Tongue (tissue), 1 donor: ENCODE measurements at regions not wholly inside any gene's neighbourhood (a gene's known extent, or its start where the extent isn't known, plus 50 kb on each side); places are given as distances from the start of the nearest gene placed in this dataset.
A peak's percentile ranks its signal among the peaks of the same experiment; 100 is the strongest.

Experiments used
- DNase-seq: peaks from one replicate; pipeline ENCODE4 v3.0.0-alpha.2; 2015

DNA sequence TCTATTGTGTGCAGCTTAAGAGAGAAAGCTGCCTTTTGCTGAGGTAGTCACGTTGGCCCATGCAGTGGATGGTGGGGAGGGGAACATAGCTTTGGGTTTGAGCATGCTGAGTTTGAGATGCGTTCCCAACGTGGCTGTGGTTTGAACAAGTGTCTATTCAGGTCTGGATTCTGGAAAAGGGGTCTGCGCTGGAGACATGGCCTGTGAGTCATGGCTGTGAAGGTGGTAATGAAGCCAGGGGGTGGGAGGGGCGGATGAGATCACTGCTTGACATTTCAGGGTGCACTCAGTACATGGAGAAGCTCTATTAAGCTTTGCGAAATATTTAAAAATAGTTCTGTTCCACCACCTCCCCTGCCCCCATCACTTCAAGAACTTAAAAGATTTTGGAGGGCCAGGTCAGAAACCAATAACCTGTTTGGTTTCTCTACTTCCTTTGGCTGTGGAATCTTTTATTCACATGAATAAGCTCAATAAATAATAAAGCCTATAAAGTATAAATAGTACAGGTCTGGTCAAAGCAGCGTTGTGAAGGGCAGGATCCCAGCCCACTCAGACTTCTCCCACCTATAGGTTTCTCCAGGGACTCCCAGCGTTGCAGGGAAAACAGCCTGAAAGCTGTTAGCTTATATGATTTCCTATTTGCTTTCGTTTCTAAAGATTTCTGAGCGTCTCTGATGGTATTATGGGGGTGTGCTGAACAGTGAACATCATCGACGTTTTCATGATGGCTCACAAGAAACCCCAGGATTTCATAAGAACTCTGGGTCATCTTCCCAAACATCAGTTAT lies 189.9 kb downstream of the NSG2 start:
- no peak for DNase-seq

DNA sequence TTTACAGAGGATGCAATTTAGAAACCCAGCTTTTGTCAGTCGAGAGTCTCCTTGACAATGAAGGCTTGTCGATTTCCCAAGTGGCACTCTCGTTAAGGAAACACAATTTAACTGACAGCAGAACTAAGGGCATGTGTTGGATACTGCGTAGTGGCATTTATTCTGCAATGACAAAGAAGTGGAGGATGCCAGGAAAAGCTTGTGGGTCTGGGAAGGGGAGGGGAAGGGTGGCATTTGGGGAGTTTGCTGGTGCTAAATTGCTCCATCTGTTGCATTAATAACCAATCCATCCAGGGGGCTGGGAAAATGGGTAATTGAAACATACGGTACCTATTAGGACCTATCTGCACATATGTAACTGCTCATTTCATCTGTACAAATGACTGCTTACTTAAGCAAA lies 190.6 kb downstream of the NSG2 start:
- DNase-seq = no peak

DNA sequence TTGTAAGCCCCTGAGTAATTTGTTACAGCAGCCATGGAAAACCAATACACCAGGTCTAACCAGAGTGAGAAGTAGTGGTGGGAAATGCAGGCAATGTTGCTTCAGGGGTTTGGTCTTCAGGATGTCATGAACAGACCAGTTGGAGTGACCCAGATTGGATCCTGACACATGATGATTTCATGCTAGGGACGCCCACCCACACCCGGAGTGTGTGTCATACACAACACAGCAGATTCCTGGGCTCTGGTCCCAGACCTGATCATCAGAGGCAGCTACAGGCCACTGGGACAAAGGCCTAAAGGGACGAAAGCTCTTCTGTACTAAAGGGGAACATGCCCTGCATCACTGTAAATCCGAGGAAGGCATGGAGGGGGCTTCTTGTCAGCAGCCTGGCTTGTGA lies 194.2 kb downstream of the NSG2 start:
- DNase-seq = no peak

DNA sequence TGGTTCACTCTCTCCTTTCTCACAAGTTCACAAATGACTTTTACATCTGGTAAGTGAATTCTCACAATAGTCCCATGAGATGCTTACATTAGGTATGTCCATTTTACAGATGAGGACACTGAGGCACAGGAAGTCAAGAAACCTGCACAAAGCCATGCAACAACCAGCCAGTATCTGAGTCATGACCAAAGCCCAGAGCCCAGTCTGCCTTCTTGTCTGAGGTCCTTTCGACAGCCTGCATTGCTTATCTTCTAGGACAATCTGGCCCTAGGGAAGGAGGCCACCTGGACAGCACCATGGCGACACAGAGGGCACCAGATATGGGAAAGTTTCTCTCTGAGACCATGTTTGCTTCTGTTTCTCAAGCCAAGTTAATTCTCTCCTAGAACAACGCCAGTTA lies 197.1 kb downstream of the NSG2 start:
- no peak for DNase-seq

GRCh38 chr5:174243904-174244303 lies 198.4 kb downstream of the NSG2 start:
- DNase-seq = no peak

DNA sequence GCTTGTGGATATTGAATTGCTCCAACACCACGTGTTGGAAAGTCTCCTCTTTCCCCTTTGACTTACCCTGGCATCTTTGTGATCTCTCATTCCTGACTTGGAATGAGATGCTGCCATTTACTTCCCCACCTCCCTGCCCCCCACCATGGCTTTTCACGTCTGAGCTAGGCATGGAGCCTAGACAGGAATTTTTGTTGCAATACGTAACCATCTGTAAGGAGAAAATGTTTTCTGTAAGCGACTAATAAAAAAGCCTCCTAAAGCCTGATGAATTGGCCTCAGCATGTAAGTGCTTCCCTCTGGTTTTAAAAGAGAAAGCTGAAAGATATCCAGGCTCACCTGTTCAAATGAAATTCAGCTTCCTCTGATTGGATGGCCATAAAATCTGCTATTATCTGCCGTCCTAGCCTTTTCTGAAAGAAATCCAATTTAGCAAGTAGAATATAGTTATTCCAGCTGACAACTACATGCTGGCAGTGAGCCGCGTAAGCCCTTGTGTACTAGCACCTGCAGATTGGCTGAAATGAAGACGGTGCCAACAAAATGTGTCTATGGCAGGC lies 200.1 kb downstream of the NSG2 start:
- peak; percentile 18 for DNase-seq

DNA sequence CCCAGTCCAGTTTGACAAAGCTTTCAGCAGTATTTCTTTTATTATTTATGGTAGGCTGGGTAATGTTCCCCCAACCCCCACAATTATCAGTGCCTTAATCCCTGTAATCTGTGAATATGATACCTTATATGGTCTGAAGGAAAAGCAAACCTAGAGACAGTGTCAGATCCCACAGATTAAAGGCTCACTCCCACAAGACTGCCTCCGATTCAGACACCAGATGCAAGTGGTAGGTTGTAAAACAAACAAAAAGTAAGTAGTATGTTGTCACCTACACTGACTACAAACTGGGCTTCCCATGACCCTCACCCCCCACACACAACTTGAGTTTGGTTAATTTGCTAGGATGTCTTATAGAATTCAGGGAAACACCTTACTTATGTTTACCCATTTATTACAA lies 201.2 kb downstream of the NSG2 start:
- DNase-seq = no peak

GRCh38 chr5:174247301-174247700 lies 201.8 kb downstream of the NSG2 start:
- DNase-seq = no peak

DNA sequence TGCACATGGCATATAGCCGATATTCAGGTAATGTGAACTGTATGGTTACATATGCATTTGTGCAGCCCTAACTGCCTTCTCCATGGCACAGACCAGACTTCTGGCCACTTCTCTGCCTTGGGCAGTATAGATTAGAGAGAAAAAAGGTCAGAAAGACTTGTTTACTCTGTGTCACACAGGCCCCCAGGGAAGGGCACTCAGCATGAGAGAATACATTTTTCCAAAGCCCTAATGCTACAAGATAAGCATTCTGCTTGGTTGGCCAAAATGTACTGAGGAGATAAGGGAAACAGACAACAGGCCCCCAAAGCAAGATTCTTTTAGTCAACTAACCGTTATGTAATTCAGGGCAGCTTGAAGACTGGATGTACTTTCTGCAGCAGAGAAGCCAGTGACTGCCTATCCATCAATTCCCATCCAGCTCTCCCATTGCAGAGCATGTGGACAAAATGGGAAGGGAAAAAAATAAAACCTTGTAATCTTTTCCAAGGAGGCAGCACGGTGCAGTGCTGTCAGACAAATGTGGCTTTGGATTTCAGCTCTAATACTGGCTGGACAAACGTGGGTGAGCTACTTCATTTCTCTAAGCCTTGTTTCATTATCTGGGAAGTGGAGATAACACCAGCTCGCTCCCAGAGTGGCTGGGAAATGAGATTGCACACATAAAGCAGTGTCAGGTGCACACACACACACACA lies 205.9 kb downstream of the NSG2 start:
- no peak for DNase-seq

GRCh38 chr5:174252121-174252520 lies 206.6 kb downstream of the NSG2 start:
- DNase-seq = no peak

DNA sequence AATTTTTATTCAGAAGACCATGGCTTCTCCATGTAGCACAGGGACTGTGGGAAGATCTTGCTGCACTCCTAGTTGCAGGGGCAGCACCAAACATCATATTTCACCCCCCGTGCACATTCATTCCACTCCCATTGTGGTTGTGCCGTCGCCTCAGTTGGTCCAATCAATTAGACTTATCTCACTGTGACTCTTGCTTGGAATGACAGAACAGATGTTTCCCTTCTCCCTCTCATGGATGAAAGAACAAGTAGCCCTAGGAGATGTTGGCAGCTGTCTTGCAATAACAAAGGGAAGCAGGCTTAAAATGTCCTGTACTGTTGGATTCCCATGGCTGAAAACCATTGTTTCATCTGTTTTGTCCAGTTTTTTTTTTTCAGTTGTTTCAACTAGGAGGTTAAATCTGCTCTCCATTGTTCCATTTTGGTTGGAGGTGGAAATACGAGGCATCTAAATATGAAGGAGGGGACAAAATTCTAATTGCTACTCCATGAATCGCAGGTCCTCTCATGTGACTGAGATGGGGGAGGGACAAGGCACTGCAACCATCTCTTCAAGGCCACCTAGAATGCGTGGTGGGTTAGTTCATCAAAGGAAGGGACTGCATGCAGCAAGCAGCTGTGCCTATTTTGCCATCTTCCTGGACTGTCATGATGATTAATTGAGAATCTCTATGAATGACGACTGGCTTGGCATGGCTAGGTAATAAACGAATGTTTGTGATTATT lies 214.4 kb downstream of the NSG2 start:
- peak; percentile 26 for DNase-seq

- DNase-seq = no peak
These were observed 225.8 kb downstream of the NSG2 start for GRCh38 chr5:174271316-174271715.

DNA sequence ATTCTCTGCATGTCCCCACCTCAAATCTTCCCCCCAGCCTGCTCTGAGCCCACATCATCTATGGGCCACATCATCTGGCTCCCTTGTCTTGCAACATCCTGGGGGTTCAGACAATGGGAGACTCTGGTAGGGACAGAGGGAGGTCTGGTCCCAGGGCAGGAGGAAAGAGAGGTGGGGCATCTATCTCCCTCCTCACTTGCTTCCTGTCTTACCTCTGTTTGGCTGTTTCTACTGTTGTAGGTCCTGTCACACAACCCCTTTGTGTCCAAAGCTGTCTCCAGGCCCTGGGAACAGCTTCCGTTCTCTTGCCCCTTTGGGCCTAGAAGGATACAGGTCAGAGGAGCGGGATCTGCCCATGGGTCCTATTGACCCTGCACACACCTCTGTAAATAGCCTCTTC lies 227.2 kb downstream of the NSG2 start:
- no peak for DNase-seq

DNA sequence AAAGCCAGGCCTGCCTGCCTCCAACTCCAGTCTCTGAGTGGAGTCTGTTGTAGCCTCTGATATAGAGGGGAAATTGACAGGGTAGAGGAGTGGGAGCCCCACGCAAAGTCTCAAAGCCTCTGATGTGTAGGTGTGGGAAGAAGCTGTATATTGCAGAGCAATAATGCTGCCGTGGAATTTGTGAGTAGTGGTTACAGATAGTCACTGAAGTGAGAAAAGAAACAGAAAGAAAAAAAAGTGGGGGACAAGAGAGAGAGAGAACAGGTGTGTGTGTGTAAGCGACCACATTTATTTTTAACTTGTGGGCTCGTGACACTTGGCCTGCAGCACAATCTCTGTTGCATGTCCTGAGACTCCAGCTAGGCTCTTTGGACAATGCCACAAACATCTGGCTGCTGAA lies 227.8 kb downstream of the NSG2 start:
- no peak for DNase-seq

DNA sequence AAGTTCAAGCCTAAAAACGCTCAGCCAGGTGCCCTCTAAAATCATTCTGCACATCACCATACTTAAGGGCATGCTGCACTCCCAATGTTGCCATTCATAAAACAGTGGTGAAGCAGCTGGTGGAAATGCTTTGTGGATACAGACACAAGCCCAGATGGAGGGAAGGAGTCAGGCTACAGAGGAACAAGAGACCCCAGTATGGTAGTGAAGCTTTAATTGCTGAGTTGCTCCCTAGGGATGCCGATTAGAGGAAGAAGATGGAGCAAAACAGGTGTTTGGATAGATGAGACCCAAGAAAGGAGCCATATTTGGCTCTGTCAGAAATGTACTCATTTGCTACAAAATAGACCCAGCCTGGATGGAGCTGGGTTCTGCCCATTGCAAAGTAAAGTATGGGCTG lies 230.5 kb downstream of the NSG2 start:
- no peak for DNase-seq

DNA sequence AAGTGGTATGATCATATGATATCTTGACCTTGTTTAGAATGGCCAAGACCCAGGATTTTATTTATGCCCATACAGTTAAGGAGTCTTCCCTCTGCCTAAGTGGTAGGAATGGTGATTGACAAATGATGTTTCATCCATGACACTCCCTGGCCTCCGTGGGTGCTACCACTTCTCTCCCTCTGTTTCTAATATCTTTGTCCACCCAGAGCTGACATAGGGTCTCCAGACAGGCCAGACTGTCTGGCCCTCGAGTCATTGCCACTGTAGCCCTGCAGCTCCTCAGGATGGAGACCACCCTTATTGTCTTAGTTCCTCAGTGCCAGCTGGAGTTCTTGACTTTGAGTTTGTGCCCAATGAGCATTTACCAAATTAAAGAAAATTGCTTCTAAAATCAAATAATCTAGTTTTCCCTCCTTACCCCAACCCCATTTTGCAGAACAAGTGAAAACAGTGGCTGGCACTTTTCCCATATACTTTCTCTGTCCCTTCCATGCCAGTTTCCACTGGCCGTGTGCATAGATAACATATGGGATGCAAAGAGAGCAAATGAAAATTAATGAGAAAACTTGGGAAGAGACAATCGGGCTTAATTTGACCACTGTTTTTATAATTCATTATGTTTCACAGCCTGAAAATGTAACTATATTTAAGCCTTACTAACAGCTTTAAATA lies 235.7 kb downstream of the NSG2 start:
- no peak for DNase-seq

GRCh38 chr5:174281855-174282254 lies 236.3 kb downstream of the NSG2 start:
- DNase-seq = no peak

DNA sequence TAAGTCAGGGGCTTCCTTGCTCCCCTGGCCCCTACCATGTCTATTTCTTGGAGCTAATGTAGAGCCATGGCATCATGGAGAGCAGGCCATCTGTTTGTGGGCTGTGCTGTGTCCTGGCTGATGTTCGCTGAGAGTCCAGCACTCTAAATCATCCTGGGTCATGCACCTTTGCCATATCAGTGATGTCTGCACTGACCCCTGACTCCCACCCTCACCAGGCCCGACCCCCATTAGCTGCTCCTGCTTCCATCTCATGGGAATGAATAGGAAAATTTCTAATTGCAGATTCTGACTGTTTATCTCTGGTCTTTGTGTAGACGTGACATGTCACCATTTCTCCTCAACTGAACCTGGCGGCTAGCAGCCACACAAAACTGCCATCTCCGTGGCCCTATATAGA lies 236.9 kb downstream of the NSG2 start:
- no peak for DNase-seq

DNA sequence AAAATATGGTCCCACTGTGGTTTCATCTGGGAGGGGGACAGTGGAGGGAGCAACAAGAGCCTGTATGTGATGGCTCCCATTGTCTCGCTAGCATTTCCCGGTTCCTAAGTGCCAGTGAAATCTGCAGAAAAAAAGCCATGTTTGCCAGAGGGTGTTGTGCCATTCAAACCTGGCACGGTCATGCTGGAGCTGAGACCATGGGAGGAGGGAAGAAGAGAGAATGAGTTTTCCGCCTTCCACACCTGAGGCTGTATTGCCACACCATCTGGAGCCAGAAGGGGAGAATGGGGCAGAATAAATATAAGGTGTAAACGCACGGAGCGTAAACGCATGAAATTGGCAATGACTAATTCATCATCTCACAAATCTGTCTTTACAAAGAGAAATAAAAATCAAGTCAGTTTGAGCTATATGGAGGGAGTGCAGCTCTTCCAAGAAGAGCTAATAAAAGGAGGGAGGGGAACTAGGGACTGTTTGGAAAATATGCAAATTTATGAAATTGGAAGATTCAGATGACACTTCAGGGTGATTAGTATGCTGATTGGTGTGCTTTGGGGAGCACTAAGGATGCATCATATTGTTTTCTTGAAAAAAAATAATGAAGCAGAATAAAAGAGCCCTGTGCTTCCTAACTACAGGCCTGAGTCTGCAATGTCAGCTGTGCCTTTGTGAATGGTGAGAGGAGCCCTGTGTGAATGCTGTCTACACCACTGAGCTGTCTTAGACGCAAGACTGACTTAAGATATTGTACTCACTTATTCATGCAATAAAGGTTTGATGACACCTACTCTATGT lies 237.9 kb downstream of the NSG2 start:
- no peak for DNase-seq

GRCh38 chr5:174284873-174285272 lies 239.4 kb downstream of the NSG2 start:
- DNase-seq = no peak

GRCh38 chr5:174287761-174288160 lies 242.3 kb downstream of the NSG2 start:
- no peak for DNase-seq

DNA sequence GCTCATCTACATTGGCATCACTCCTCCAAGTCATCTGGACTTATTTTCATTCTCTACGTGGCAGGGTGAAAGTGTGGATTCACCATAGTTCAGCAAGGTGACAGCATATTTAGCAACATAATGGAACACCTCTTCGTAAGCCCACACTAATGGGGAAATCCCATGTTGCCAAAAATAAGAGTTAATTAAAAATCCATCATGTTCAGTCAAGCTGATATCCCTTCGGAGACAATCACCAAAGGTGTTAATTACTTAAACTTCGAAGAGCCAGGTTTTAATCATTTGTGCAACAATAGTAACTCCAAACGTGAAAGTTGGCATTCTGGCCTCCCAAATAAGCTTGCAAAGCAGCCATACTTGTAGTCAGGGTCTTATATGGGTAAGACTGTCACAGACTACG lies 242.9 kb downstream of the NSG2 start:
- no peak for DNase-seq
